K562 (cell line): ENCODE measurements at regions not wholly inside any gene's neighbourhood (a gene's known extent, or its start where the extent isn't known, plus 50 kb on each side); places are given as distances from the start of the nearest gene placed in this dataset.

Source experiments
- RFX5 ChIP-seq: IDR thresholded peaks from 2 replicates; pipeline ENCODE4 v1.6.1; 2011; ENCODE audit warnings: low read depth, mild to moderate bottlenecking, improper control_type of control experiment, low read length
- TF ChIP-seq, protein P1 (sequence below), 3 experiments: IDR thresholded peaks in 2 of 3; conservative IDR thresholded peaks in 1 of 3; 2 replicates each; pipeline ENCODE4 v1.5.1; 2011 to 2012; ENCODE audit warnings: low read length in 3 of 3, mild to moderate bottlenecking in 3 of 3, control low read depth in 2 of 3, improper control_type of control experiment in 1 of 3, inconsistent platforms in 1 of 3, low read depth in 1 of 3, mixed read lengths in 1 of 3, moderate library complexity in 1 of 3; ENCODE audit not compliant: insufficient read depth in 2 of 3

DNA sequence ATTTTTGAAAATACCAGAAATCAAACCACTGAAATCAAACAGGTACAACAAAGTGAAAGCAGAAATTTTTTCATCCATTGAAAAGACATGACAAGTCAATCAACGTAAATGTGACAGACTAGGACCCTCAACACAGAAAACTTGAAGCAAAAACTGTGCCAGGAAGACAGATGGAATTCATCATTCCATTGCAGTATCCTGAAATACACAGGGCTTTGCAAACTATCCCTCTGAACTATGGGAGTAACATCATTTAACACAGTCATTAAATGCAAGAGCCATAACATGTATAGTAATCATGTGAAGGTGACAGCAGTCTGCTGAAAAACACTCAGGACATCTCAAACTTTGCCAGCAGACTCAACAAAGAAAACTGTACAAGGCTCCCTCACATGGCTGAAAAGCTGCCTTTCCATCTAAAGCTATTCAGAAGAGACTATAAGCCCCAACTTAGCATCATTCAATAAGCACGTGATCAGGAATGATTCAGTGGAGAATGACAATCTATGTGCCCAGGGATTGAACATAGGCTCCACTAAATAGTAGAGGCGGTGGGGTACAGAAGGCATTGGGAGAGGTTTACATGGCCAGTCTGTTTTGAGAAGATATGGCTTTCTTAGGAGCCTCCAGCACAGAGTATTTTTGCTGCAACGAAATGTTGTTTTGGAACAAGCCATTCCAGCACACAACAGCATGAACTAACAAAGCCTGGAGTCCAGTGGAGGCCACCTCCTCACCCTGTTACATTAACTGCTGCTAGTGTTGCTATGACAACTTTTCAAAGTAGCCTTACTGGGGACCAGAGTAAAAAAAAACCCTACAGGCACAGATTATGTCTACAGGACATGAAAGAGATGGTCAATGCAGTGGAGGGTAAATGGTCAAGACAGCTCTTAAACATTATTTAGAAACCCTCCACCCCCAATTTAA lies 274.5 kb upstream of the NOCT start:
- TF ChIP-seq, protein P1, sequence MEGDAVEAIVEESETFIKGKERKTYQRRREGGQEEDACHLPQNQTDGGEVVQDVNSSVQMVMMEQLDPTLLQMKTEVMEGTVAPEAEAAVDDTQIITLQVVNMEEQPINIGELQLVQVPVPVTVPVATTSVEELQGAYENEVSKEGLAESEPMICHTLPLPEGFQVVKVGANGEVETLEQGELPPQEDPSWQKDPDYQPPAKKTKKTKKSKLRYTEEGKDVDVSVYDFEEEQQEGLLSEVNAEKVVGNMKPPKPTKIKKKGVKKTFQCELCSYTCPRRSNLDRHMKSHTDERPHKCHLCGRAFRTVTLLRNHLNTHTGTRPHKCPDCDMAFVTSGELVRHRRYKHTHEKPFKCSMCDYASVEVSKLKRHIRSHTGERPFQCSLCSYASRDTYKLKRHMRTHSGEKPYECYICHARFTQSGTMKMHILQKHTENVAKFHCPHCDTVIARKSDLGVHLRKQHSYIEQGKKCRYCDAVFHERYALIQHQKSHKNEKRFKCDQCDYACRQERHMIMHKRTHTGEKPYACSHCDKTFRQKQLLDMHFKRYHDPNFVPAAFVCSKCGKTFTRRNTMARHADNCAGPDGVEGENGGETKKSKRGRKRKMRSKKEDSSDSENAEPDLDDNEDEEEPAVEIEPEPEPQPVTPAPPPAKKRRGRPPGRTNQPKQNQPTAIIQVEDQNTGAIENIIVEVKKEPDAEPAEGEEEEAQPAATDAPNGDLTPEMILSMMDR (IDR thresholded peaks at IDR 0.05 in 2 of 3, conservative IDR thresholded peaks at IDR 0.05 in 1 of 3; ENCODE audit: insufficient read depth in 2 of 3, low read depth in 1 of 3, low read length in 3 of 3) = no peak
- TF ChIP-seq RFX5 = no peak
